MV-4-11 (cell line): ENCODE measurements at regions not wholly inside any gene's neighbourhood (a gene's known extent, or its start where the extent isn't known, plus 50 kb on each side); places are given as distances from the start of the nearest gene placed in this dataset.
"Not testable (repeated sequence)": the region's sequence is repeated elsewhere in the genome, so short reads cannot be mapped to it uniquely, and the experiment has no call there.

Source experiments
- DNase-seq: peaks from one replicate; lab custom pipeline; 2025; lab: John Stamatoyannopoulos, UW

DNA sequence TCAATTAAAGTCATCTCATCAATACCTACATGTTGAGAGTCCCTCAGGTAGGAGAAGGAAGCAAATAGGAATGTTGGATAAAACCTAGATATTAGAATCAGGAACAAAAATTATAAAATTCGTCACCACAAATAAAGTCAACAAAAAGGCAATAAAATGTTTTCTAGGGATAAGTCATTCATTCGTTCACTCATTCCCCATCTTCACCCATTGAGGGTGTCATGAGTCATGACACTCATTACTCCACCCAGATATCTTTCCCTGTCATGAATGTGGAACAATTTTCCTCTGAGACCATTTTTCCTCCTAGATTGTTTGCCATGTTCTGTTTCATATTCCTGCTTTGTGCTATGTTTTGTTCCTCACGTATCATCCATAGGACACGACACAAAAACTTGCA is 50.9 kb upstream of the OLIG3 start:
- DNase-seq = no peak

DNA sequence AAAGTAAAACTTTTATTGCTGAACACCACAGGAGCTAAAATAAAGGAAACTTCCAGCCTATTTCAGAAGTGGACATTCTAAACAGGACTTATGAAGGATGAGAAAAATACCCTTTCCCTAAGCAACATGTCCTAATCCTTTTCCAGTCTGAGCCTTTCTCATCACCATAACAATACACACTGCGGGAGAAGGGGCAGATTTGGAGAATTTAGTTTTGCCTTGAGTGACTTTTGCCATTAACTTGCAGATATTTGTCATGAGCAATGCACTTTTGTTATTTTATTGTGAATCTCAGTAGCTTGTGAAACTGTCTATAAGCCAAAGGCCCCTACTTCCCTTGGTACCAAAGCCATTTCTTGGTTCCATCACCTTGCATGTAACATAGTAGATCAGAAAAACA is 53.0 kb upstream of the OLIG3 start:
- DNase-seq = no peak

DNA sequence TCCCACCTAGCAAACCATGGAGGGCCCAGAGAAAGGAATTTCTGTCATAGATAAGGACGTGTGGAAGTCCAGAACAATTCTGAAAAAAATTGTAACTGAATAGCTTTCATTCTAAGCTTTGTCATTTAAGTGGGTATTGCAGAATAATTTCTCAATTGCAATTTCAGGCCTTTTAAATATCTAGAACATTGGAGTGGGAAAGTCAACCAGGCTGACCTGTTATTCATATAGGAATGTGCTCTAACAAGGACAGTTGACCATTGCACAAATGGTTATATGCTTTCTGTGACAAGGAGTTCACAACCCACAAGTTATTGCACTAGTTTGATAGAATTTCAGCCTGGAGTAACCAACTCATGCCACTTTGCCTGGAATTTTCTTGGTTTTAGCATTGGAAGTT is 53.4 kb upstream of the OLIG3 start:
- no peak for DNase-seq

DNA sequence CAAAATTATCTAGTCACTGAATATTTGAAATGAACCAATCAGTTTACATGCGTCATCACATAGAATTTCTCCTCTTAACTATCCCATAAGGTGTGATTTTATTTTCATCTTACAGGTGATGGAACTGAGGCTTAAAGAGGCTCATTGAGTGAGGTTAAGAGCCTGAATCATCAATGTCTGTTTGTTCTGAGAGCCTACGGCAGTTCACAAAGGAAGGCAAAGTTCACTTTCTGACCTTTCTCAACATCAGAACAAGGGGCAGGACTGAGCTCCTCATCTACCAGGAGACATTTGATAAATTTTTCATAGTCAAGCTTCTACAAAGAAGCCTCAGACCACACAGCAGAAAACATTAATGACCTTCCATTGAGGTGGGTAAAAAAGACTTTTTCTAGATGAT is 54.9 kb upstream of the OLIG3 start:
- DNase-seq = no peak

DNA sequence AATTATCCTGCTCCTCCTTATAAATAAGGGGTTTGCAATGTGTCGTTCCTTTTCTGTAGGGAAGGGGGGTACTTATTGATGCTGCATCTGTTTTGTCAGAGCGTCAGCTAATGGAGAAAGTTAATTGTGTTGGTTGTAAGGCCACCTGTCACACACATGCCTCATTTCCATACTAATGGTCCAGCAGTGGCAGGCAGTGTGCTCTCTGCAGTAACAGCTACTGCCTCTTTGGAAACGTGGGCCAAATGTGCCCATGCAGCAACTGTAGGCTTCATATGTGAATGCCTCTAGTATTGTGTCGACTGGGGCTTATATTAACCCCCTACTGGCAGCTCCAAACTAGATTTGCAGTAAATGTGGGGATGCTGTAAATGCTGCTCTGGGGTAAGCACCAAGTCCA is 56.3 kb upstream of the OLIG3 start:
- no peak for DNase-seq

DNA sequence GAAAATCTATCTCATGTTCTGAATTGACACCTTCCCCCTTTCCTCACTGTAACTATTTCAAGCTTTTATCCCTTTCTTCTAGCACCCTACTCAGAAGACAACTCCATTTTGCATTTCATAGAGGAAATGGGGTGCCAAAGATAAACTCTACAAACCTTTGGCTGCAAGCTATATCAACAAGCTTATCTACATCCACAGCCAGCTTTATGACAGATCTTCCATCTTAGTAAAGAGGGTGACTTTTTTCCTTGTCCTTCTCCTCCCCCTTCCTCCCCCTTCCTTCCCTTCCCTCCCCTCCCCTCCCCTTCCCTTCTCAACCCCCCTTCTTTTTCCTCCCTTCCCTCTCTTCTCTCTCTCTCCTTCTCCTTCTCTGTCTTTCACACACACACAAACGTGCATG is 58.0 kb upstream of the OLIG3 start:
- DNase-seq = no peak

DNA sequence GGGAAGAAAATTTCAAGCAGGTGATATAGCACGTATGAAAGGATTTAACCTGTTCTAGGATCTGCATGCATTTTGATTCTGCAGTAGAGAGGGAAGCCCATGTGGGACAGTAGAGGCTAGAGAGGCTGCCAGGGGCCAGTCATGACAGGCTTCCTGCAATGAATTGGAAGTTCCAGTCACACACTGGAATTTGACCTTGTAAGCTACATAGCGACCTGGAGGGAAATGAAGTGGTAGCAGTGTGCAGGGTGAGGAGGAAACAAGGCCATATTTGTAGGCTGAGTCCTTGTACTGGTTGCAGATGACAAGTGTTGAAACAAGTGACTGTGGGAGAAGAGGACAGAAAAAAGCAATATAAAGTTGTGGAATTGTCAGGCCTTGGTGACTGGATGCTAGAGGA is 58.6 kb upstream of the OLIG3 start:
- no peak for DNase-seq

DNA sequence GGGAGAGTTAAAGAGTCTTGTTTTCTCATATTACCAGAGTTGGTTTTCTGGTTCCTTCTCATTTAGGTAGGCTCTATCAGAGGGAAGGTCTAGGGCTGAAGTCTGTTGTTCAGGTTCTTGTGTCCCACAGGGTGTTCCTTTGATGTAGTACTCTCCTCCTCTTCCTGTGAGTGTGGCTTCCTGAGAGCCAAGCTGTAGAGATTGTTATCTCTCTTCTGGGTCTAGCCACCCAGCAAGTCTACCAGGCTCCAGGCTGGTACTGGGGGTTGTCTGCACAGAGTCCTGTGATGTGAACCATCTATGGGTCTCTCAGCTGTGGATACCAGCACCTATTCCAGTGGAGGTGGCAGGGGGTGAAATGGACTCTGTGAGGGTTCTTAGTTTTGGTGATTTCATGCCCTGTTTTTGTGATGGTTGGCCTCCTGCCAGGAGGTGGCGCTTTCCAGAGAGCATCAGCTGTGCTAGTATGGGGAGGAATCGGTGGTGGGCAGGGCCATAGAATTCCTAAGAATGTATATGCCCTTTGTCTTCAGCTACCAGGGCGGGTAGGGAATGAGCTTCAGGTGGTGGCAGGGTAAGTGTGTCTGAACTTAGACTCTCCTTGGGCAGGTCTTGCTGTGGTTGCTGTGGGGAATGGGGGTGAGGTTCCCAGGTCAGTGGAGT is 65.5 kb upstream of the OLIG3 start:
- DNase-seq = not testable (repeated sequence)

DNA sequence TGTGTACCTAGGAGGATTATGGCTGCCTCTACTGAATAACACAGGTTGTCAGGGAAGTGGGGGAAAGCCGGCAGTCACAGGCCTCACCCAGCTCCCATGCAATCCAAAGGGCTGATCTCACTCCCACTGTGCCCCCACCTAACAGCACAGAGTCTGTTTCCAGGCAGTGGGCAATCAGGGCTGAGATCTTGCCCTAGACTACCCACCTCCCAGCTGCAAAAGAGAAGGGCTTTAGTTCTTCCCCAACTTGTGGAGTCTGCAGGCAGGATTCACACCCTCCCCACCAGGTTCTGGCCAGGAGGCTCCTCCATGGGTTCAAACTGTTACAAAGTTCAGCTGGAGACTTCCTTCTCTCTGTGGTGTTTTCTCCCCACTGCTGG is 66.0 kb upstream of the OLIG3 start:
- no peak for DNase-seq

DNA sequence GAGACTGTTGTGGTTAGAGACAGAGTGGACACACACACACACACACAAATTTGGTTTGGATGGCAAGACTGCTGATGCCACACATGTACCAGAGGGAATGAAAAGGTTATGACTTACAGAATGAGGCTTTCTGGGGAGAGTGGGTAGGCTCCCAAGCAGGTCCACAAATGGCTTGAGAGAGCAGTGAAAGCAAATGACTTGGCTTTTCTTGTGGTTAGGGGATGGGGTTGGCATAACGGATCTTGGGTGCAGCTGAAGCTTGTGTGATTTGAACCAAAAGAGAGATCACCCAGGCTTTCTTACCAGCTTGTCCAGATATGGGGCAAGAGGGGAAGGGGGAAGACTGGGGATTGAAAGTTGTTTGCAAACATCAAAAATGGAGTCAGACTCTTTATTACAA is 73.9 kb upstream of the OLIG3 start:
- DNase-seq = peak; percentile 39

DNA sequence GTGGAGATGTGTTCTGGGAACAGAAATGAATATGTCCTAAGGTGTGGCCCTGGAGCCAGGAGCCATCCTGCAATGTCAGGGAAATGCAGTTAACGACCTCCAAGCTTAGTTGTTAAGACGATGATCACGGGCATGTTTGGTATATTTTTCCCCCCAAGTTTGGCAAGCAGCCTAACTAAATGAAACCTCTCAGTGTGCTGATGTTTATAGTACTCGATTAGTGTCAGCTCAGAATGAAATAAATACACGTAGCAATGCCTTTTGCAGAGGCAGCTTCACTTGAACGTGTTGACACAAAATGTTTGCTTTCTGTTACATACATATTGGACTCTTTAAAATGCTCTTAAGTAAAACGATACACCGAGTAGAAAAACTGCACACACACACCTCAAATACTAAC is 76.2 kb upstream of the OLIG3 start:
- DNase-seq = no peak

DNA sequence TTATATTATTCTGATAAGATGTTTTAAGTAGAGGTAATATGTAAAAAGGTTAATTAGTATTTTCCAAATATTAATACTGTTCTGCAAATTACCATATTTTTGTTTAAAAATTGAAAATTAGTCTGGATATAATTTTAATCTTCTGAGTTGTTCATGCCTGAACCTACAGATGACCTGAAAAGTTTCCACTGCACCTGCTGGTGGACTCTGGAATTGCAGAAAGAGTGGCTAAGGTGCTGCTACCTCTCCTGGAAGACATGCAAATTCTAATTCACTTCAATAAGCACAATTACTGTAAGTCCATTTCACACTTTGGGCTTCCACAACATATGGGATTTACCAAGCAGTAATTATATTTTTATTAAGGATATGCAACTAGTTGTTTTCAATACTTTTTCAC is 77.7 kb upstream of the OLIG3 start:
- peak; percentile 5 for DNase-seq

DNA sequence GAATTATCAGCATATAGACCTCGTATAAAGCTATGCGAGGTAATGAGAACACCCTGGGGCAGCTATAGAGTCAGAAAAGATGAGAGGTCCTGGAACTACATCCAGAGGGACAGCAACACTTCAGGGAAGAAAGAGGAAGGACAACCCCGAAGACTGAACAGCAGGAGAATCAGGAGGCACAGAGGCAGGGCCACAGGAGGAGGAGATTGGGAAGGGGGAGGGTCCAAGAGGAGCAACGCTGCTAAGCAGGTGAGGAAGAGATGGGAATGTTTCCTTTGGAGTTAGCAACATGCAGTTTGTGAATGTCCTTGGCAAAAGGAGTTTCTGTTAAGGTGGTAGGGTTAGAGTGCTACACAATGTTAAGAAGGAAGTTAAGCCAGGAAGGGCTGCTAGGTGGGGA is 79.5 kb upstream of the OLIG3 start:
- no peak for DNase-seq

DNA sequence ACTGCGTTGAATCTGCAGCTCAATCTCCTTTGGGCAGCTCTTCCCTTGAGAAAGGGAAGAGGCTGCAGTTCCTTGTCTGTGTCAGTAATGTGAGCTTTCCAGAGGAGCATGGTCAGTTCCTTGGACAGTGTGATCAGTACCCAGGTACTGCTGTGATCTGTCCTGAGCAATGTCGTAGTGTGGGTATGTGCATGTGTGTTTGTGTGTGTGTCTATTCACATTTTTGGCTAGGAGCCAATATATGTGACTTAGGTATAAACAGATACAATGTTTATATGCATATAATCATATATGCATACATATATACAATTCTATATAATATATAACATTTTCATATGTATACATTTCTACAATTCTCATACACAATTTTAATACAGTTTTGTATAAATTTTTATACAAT is 85.4 kb upstream of the OLIG3 start:
- no peak for DNase-seq

DNA sequence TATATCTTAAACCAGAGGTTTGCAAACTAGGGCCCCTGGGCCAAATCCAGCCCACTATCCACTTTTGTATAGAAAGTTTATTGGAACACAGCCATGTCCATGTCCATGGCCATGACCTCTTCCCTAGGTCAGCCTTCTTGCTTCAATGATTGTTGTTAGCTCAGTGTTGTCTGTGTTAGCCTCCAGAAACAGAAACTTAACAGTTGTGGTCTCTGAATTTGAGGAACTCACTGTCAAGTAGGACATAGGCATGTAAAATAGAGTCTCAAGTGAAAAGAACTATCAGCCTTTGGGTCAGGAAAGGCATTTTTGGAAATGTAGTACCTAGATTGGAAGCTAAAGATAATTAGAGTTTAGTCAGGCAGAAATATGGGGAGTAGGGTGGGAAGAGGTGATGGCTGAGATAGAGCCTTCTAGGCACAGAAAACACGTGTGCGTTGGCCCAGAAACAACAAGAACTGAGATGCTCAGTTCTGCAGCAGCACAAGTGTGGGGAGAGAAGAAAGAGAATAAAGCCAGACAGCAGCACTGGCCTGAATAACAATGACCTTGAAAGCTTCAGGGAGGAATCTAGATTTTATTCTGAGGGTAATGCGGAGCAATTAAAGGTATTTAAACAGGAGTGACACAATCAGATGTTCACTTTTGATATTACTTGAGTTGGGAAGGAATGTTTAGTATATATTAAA is 87.0 kb upstream of the OLIG3 start:
- peak; percentile 76 for DNase-seq

DNA sequence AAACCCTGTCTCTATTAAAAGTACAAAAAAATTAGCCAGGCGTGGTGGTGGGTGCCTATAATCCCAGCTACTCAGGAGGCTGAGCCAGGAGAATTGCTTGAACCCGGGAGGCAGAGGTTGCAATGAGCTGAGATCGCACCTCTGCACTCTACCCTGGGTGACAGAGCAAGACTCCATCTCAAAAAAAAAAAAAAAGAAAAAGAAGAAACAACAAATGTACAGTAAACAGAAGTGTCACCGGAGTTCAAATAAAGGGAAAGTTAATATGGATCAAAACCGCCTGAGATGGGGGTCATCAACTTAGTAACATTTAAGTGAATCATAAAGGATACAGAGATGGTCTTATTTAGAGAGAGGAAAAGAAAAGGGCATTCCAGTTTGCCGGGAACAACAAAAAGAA is 89.3 kb upstream of the OLIG3 start:
- DNase-seq = not testable (repeated sequence)

DNA sequence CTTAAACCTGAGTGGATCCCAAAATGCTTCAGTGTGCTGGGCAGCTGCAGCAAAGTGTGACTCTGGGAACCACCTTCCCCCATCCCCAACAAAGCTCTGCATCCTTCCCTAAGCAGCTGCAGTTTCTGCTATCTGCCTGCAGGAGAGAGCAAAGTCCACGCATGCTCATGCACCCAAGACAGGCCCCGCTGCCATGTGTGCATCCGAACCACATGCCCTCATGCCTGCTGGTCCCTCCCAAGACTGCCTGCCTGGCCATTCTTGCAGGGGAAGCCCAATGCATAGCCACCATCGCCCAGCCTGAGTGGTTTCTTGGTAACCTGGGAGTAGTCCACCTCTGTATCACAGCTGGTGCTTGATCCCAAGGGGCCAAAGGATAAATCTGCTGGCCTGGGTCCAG is 94.3 kb upstream of the OLIG3 start:
- DNase-seq = no peak

DNA sequence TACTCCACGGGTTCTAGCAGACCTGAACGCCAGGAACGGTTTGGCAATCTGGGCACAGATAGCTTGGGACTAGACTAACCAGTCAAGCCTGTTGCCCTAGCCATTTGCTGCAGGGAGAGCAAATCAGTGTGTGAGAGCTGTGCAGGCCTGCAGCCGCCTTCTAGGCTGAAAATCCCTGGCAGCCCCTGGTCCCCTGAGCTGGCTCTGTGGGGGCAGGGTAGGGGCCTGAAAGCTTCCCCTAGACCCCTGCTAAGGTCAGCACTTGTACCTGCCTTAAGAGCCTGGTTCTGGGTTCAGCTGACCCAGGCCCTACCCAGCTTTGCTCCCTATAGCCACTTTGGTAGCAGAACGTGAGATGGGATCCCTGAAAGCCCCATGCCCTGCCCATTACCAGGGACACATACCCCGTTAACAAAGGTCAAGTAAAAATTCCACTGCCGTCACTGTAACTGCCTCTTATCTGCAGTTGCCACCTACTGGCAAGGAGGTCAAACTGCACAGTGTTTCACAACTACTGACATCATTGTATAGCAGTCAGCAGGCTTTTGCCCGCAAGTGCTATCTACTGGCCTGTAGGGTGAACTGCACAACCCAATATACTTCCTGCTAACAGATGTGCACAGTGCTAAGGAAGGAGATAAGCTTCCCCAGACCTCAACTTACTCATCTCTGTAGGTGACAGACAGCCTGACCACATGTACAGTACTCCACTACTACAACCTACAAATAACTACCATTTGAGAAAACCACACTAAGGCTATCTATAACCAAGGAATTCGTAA is 95.1 kb upstream of the OLIG3 start:
- peak; percentile 95 for DNase-seq

DNA sequence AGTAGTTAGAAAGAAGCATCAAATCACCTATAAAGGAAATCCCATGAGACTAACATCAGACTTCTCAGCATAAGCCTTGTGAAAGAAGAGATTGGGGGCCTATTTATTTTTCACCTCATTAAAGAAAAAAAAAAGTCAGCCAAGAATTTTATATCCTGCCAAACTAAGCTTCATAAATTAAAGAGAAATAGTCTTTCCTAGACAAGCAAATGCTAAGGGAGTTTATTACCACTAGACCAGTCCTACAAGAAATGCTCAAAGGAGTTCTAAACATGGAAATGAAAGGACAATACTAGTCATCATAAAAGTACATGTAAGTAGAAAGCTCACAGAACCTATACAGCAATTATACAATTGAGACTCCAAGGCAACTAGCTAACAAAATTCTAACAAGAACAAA is 96.5 kb upstream of the OLIG3 start:
- DNase-seq = no peak

DNA sequence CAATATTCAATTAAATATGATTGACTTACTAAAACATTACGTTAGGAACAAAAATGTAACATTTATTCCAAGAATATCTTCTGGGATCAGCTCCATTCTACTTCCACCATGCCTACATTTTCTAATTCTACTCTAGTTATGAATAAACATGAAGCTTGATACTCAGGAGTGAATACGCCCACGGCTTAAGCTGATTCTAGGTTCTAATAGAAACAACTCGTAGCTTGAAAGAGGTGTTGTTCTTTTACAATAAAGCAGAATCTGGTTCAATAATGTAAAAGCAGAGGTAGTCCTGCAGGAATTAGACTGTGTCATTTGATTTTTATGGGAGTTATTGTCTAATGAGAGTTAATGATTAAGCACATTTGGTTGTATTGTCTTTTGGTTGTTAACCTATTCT is 107.3 kb upstream of the OLIG3 start:
- no peak for DNase-seq

DNA sequence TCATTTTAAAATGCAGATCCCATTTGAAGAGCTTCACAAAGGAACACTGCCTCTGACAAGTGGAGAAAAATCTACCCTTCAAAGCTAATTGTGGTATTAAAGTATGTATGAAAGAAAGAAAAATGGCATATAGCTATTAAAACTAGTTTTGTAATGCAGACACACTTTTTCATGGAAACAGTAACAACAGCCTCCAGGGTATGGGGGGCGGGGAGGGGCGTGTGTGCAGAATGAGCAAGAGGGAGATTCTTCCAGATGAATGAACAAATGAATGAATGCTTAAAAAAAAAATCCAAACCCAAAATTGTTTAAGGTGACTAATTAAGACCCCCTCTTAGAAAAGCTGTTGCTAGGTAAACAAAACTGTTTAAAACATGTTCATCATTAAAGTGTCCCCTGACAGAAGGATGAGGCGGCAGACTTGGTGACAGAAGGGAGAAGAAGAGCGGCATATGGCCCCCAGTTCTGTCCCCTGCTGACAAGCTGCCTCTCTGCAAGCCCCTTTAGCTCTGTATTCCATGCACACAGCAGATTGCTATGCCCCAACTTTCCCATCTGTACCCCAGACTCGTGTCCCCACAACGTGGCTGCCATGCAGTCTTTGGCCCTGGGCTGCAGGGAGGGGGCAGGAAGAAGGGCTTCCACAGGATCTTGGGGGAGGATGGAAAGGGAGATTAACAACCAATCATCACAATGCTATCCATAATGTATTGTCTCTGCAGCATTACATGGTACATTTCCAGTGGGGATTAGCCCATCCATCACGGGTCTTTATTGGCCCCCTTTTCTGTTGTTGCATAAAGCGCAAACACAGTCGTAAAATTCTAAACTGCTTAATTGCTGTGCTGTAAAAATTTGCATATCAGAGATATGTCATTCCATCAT is 108.4 kb upstream of the OLIG3 start:
- DNase-seq = no peak

DNA sequence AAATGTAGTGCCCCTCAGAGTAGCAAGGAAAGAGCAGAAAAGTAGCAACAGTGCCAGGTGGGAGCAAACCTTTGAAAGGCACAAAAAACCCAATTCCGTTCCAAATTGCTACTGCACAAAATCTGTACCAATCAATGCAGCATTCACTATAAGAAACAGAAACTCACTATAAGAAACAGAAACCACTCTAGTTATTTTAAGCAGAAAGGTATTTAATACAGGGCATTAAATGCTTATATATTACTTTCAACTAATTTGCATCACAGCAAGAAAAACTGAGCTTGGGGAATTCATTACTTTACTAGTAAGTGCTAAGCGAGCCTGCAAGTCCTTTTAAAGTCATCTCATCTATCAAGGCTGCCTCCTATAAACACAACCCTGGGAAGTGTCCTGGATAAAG is 116.5 kb upstream of the OLIG3 start:
- DNase-seq = no peak
